ENCODE measurements at regions not wholly inside any gene's neighbourhood (a gene's known extent, or its start where the extent isn't known, plus 50 kb on each side); places are given as distances from the start of the nearest gene placed in this dataset.
"Not testable (repeated sequence)": the region's sequence is repeated elsewhere in the genome, so short reads cannot be mapped to it uniquely, and the experiment has no call there.

- H3K27me3 ChIP-seq (ENCODE audit: control insufficient read depth in 2 of 2, insufficient read depth in 2 of 2, low read length in 2 of 2), result no peaks in the 10 kb centered on the region
- no peaks in the 10 kb centered on the region for H3K4me1 ChIP-seq (ENCODE audit: control insufficient read depth in 2 of 2, insufficient read depth in 2 of 2, low read length in 2 of 2)
- H3K4me3 ChIP-seq (ENCODE audit: low read length in 2 of 2), result no peak overlapping the region
- H3K9ac ChIP-seq (ENCODE audit: low read depth in 1 of 2, low read length in 2 of 2), result no peak overlapping the region
- H3K27ac ChIP-seq (ENCODE audit: low read depth in 2 of 2, low read length in 2 of 2), result no peak overlapping the region
- H3K9me3 ChIP-seq (ENCODE audit: control insufficient read depth in 2 of 2, low read length in 2 of 2), result no peaks in the 10 kb centered on the region
- H3K36me3 ChIP-seq (ENCODE audit: control insufficient read depth in 2 of 2, insufficient read depth in 2 of 2, low read length in 2 of 2), result no peaks in the 10 kb centered on the region
Measured at GRCh38 chr1:78289603-78290002, 201.2 kb upstream of the PTGFR start.

GRCh38 chr1:78291418-78291817 lies 199.4 kb upstream of the PTGFR start:
- Histone ChIP-seq H3K9me3 (ENCODE audit: control insufficient read depth in 2 of 2, low read length in 2 of 2) (no peaks in the 10 kb centered on the region), H3K4me3 (ENCODE audit: low read length in 2 of 2) (no peak overlapping the region), H3K27ac (ENCODE audit: low read depth in 2 of 2, low read length in 2 of 2) (no peak overlapping the region), H3K27me3 (ENCODE audit: control insufficient read depth in 2 of 2, insufficient read depth in 2 of 2, low read length in 2 of 2) (no peaks in the 10 kb centered on the region), H3K36me3 (ENCODE audit: control insufficient read depth in 2 of 2, insufficient read depth in 2 of 2, low read length in 2 of 2) (no peaks in the 10 kb centered on the region), H3K9ac (ENCODE audit: low read depth in 1 of 2, low read length in 2 of 2) (no peak overlapping the region), H3K4me1 (ENCODE audit: control insufficient read depth in 2 of 2, insufficient read depth in 2 of 2, low read length in 2 of 2) (no peaks in the 10 kb centered on the region)

- Histone ChIP-seq H3K4me1 (ENCODE audit: control insufficient read depth in 2 of 2, insufficient read depth in 2 of 2, low read length in 2 of 2) (no peaks in the 10 kb centered on the region), H3K9ac (ENCODE audit: low read depth in 1 of 2, low read length in 2 of 2) (no peak overlapping the region), H3K4me3 (ENCODE audit: low read length in 2 of 2) (no peak overlapping the region), H3K36me3 (ENCODE audit: control insufficient read depth in 2 of 2, insufficient read depth in 2 of 2, low read length in 2 of 2) (no peaks in the 10 kb centered on the region), H3K9me3 (ENCODE audit: control insufficient read depth in 2 of 2, low read length in 2 of 2) (no peaks in the 10 kb centered on the region), H3K27me3 (ENCODE audit: control insufficient read depth in 2 of 2, insufficient read depth in 2 of 2, low read length in 2 of 2) (no peaks in the 10 kb centered on the region), H3K27ac (ENCODE audit: low read depth in 2 of 2, low read length in 2 of 2) (no peak overlapping the region)
Measured at GRCh38 chr1:78291872-78292271, 198.9 kb upstream of the PTGFR start.

- H3K9me3 ChIP-seq (ENCODE audit: control insufficient read depth in 2 of 2, low read length in 2 of 2), result no peaks in the 10 kb centered on the region
- H3K36me3 ChIP-seq (ENCODE audit: control insufficient read depth in 2 of 2, insufficient read depth in 2 of 2, low read length in 2 of 2), result no peaks in the 10 kb centered on the region
- no peak overlapping the region for H3K4me3 ChIP-seq (ENCODE audit: low read length in 2 of 2)
- no peak overlapping the region for H3K27ac ChIP-seq (ENCODE audit: low read depth in 2 of 2, low read length in 2 of 2)
- H3K27me3 ChIP-seq (ENCODE audit: control insufficient read depth in 2 of 2, insufficient read depth in 2 of 2, low read length in 2 of 2), result no peaks in the 10 kb centered on the region
- H3K4me1 ChIP-seq (ENCODE audit: control insufficient read depth in 2 of 2, insufficient read depth in 2 of 2, low read length in 2 of 2), result no peaks in the 10 kb centered on the region
- no peak overlapping the region for H3K9ac ChIP-seq (ENCODE audit: low read depth in 1 of 2, low read length in 2 of 2)
Measured at GRCh38 chr1:78292361-78292760, 198.4 kb upstream of the PTGFR start.

GRCh38 chr1:78297836-78298235 lies 192.9 kb upstream of the PTGFR start:
- no peaks in the 10 kb centered on the region for H3K9me3 ChIP-seq (ENCODE audit: control insufficient read depth in 2 of 2, low read length in 2 of 2)
- no peaks in the 10 kb centered on the region for H3K27me3 ChIP-seq (ENCODE audit: control insufficient read depth in 2 of 2, insufficient read depth in 2 of 2, low read length in 2 of 2)
- no peaks in the 10 kb centered on the region for H3K36me3 ChIP-seq (ENCODE audit: control insufficient read depth in 2 of 2, insufficient read depth in 2 of 2, low read length in 2 of 2)
- no peaks in the 10 kb centered on the region for H3K4me1 ChIP-seq (ENCODE audit: control insufficient read depth in 2 of 2, insufficient read depth in 2 of 2, low read length in 2 of 2)
- no peak overlapping the region for H3K27ac ChIP-seq (ENCODE audit: low read depth in 2 of 2, low read length in 2 of 2)
- H3K9ac ChIP-seq (ENCODE audit: low read depth in 1 of 2, low read length in 2 of 2), result no peak overlapping the region
- H3K4me3 ChIP-seq (ENCODE audit: low read length in 2 of 2), result no peak overlapping the region

GRCh38 chr1:78298349-78298748 lies 192.4 kb upstream of the PTGFR start:
- Histone ChIP-seq H3K27me3 (ENCODE audit: control insufficient read depth in 2 of 2, insufficient read depth in 2 of 2, low read length in 2 of 2) (no peaks in the 10 kb centered on the region), H3K9me3 (ENCODE audit: control insufficient read depth in 2 of 2, low read length in 2 of 2) (no peaks in the 10 kb centered on the region), H3K27ac (ENCODE audit: low read depth in 2 of 2, low read length in 2 of 2) (no peak overlapping the region), H3K4me3 (ENCODE audit: low read length in 2 of 2) (no peak overlapping the region), H3K9ac (ENCODE audit: low read depth in 1 of 2, low read length in 2 of 2) (no peak overlapping the region), H3K4me1 (ENCODE audit: control insufficient read depth in 2 of 2, insufficient read depth in 2 of 2, low read length in 2 of 2) (no peaks in the 10 kb centered on the region), H3K36me3 (ENCODE audit: control insufficient read depth in 2 of 2, insufficient read depth in 2 of 2, low read length in 2 of 2) (no peaks in the 10 kb centered on the region)

- Histone ChIP-seq H3K9ac (ENCODE audit: low read depth in 1 of 2, low read length in 2 of 2) (no peak overlapping the region), H3K4me3 (ENCODE audit: low read length in 2 of 2) (no peak overlapping the region), H3K4me1 (ENCODE audit: control insufficient read depth in 2 of 2, insufficient read depth in 2 of 2, low read length in 2 of 2) (no peaks in the 10 kb centered on the region), H3K9me3 (ENCODE audit: control insufficient read depth in 2 of 2, low read length in 2 of 2) (no peaks in the 10 kb centered on the region), H3K27me3 (ENCODE audit: control insufficient read depth in 2 of 2, insufficient read depth in 2 of 2, low read length in 2 of 2) (no peaks in the 10 kb centered on the region), H3K36me3 (ENCODE audit: control insufficient read depth in 2 of 2, insufficient read depth in 2 of 2, low read length in 2 of 2) (no peaks in the 10 kb centered on the region), H3K27ac (ENCODE audit: low read depth in 2 of 2, low read length in 2 of 2) (no peak overlapping the region)
Measured at GRCh38 chr1:78301141-78301540, 189.6 kb upstream of the PTGFR start.

GRCh38 chr1:78303620-78304019 lies 187.2 kb upstream of the PTGFR start:
- Histone ChIP-seq H3K4me3 (ENCODE audit: low read length in 2 of 2) (no peak overlapping the region), H3K27me3 (ENCODE audit: control insufficient read depth in 2 of 2, insufficient read depth in 2 of 2, low read length in 2 of 2) (no peaks in the 10 kb centered on the region), H3K36me3 (ENCODE audit: control insufficient read depth in 2 of 2, insufficient read depth in 2 of 2, low read length in 2 of 2) (no peaks in the 10 kb centered on the region), H3K9me3 (ENCODE audit: control insufficient read depth in 2 of 2, low read length in 2 of 2) (no peaks in the 10 kb centered on the region), H3K9ac (ENCODE audit: low read depth in 1 of 2, low read length in 2 of 2) (no peak overlapping the region), H3K4me1 (ENCODE audit: control insufficient read depth in 2 of 2, insufficient read depth in 2 of 2, low read length in 2 of 2) (no peaks in the 10 kb centered on the region), H3K27ac (ENCODE audit: low read depth in 2 of 2, low read length in 2 of 2) (no peak overlapping the region)

GRCh38 chr1:78304341-78304740 lies 186.4 kb upstream of the PTGFR start:
- Histone ChIP-seq H3K4me1 (ENCODE audit: control insufficient read depth in 2 of 2, insufficient read depth in 2 of 2, low read length in 2 of 2) (no peaks in the 10 kb centered on the region), H3K27ac (ENCODE audit: low read depth in 2 of 2, low read length in 2 of 2) (no peak overlapping the region)

GRCh38 chr1:78304761-78305160 lies 186.0 kb upstream of the PTGFR start:
- Histone ChIP-seq H3K9me3 (ENCODE audit: control insufficient read depth in 2 of 2, low read length in 2 of 2) (no peaks in the 10 kb centered on the region), H3K27me3 (ENCODE audit: control insufficient read depth in 2 of 2, insufficient read depth in 2 of 2, low read length in 2 of 2) (no peaks in the 10 kb centered on the region), H3K9ac (ENCODE audit: low read depth in 1 of 2, low read length in 2 of 2) (no peak overlapping the region), H3K4me1 (ENCODE audit: control insufficient read depth in 2 of 2, insufficient read depth in 2 of 2, low read length in 2 of 2) (no peaks in the 10 kb centered on the region), H3K4me3 (ENCODE audit: low read length in 2 of 2) (no peak overlapping the region), H3K27ac (ENCODE audit: low read depth in 2 of 2, low read length in 2 of 2) (no peak overlapping the region), H3K36me3 (ENCODE audit: control insufficient read depth in 2 of 2, insufficient read depth in 2 of 2, low read length in 2 of 2) (no peaks in the 10 kb centered on the region)

More at GRCh38 chr1:78304341-78304740, 186.4 kb upstream of the PTGFR start:
- no peaks in the 10 kb centered on the region for H3K27me3 ChIP-seq (ENCODE audit: control insufficient read depth in 2 of 2, insufficient read depth in 2 of 2, low read length in 2 of 2)
- H3K9me3 ChIP-seq (ENCODE audit: control insufficient read depth in 2 of 2, low read length in 2 of 2), result no peaks in the 10 kb centered on the region
- no peak overlapping the region for H3K9ac ChIP-seq (ENCODE audit: low read depth in 1 of 2, low read length in 2 of 2)
- no peak overlapping the region for H3K4me3 ChIP-seq (ENCODE audit: low read length in 2 of 2)
- H3K36me3 ChIP-seq (ENCODE audit: control insufficient read depth in 2 of 2, insufficient read depth in 2 of 2, low read length in 2 of 2), result no peaks in the 10 kb centered on the region

GRCh38 chr1:78310261-78310660 lies 180.5 kb upstream of the PTGFR start:
- H3K9me3 ChIP-seq (ENCODE audit: control insufficient read depth in 2 of 2, low read length in 2 of 2); H3K4me3 ChIP-seq (ENCODE audit: low read length in 2 of 2); H3K9ac ChIP-seq (ENCODE audit: low read depth in 1 of 2, low read length in 2 of 2): not testable (repeated sequence)

More at GRCh38 chr1:78310261-78310660, 180.5 kb upstream of the PTGFR start:
- not testable (repeated sequence) for H3K4me1 ChIP-seq (ENCODE audit: control insufficient read depth in 2 of 2, insufficient read depth in 2 of 2, low read length in 2 of 2); H3K27ac ChIP-seq (ENCODE audit: low read depth in 2 of 2, low read length in 2 of 2); H3K36me3 ChIP-seq (ENCODE audit: control insufficient read depth in 2 of 2, insufficient read depth in 2 of 2, low read length in 2 of 2); H3K27me3 ChIP-seq (ENCODE audit: control insufficient read depth in 2 of 2, insufficient read depth in 2 of 2, low read length in 2 of 2)

Data from mucosa of rectum (tissue), 2 donors.